GM13976 (cell line): ENCODE measurements at regions not wholly inside any gene's neighbourhood (a gene's known extent, or its start where the extent isn't known, plus 50 kb on each side); places are given as distances from the start of the nearest gene placed in this dataset.

ENCODE experiments used
- DNase-seq: peaks from one replicate; pipeline ENCODE4 v3.0.0; 2012; ENCODE audit warnings: low spot score
- CTCF ChIP-seq: IDR thresholded peaks from 2 replicates; pipeline ENCODE4 v1.5.1; 2012; ENCODE audit warnings: borderline replicate concordance, mild to moderate bottlenecking; ENCODE audit not compliant: insufficient read depth; ENCODE audit errors: extremely low read depth, missing control alignments, control extremely low read depth
- in situ Hi-C: fragments of 300-500 bp; cut with MboI; formaldehyde crosslinking; loops from one replicate; pipeline ENCODE4 v1.12.0; 2022; ENCODE audit warnings: low sequenced_read_pairs, mixed read lengths, inconsistent platforms; ENCODE audit not compliant: unreplicated experiment

- in situ Hi-C loops: no loop called here
- TF ChIP-seq CTCF: no peak
- no peak for DNase-seq
Measured at GRCh38 chr6:15194453-15194852, 51.4 kb upstream of the JARID2 start.
